ENCODE measurements at regions not wholly inside any gene's neighbourhood (a gene's known extent, or its start where the extent isn't known, plus 50 kb on each side); places are given as distances from the start of the nearest gene placed in this dataset.
"Not testable (repeated sequence)": the region's sequence is repeated elsewhere in the genome, so short reads cannot be mapped to it uniquely, and the experiment has no call there.

GRCh38 chr4:115950806-115951205, 837.4 kb upstream of the NDST4 start:
- ChIA-PET POLR2A (no interaction called here), CTCF (no interaction called here)

GRCh38 chr4:115949974-115950743, 836.7 kb upstream of the NDST4 start:
- H3K4me3 Mint-ChIP-seq; CTCF ChIA-PET; DNase-seq; H3K27me3 Mint-ChIP-seq; H3K9me3 Mint-ChIP-seq; H3K4me1 Mint-ChIP-seq (ENCODE audit: low read depth); intact Hi-C loops (cut with micrococcal nuclease); ATAC-seq; POLR2A ChIA-PET; H3K36me3 Mint-ChIP-seq (ENCODE audit: low read depth); H3K27ac Mint-ChIP-seq: not testable (repeated sequence)

More at GRCh38 chr4:115950806-115951205, 837.4 kb upstream of the NDST4 start:
- Mint-ChIP-seq H3K4me1 (ENCODE audit: low read depth) (no peaks in the 10 kb centered on the region), H3K27ac (no peak overlapping the region), H3K36me3 (ENCODE audit: low read depth) (no peaks in the 10 kb centered on the region), H3K27me3 (no peaks in the 10 kb centered on the region), H3K4me3 (no peak overlapping the region), H3K9me3 (peaks cover 6% of the 10 kb centered on the region)
- DNase-seq (no peak), ATAC-seq (no peak)
- intact Hi-C loops (cut with micrococcal nuclease): no loop called here
- TF ChIP-seq CTCF (IDR thresholded peaks at IDR 0.05): no peak

- H3K27ac Mint-ChIP-seq: no peak overlapping the region
- peaks cover 3% of the 10 kb centered on the region for H3K9me3 Mint-ChIP-seq
- ATAC-seq (no peak), DNase-seq (no peak)
- H3K27me3 Mint-ChIP-seq: no peaks in the 10 kb centered on the region
- ChIA-PET CTCF (no interaction called here), POLR2A (no interaction called here)
- no peak overlapping the region for H3K4me3 Mint-ChIP-seq
- intact Hi-C loops (cut with micrococcal nuclease): no loop called here
- H3K36me3 Mint-ChIP-seq (ENCODE audit: low read depth): no peaks in the 10 kb centered on the region
- no peaks in the 10 kb centered on the region for H3K4me1 Mint-ChIP-seq (ENCODE audit: low read depth)
- TF ChIP-seq CTCF (IDR thresholded peaks at IDR 0.05): no peak
Observed at GRCh38 chr4:115945026-115945425, 831.6 kb upstream of the NDST4 start.

- H3K27ac Mint-ChIP-seq: no peak overlapping the region
- H3K27me3 Mint-ChIP-seq: no peaks in the 10 kb centered on the region
- no peak overlapping the region for H3K4me3 Mint-ChIP-seq
- DNase-seq (no peak), ATAC-seq (no peak)
- H3K36me3 Mint-ChIP-seq (ENCODE audit: low read depth): no peaks in the 10 kb centered on the region
- no peak for TF ChIP-seq CTCF (IDR thresholded peaks at IDR 0.05)
- CTCF ChIA-PET: no interaction called here
- POLR2A ChIA-PET: no interaction called here
- intact Hi-C loops (cut with micrococcal nuclease): no loop called here
- H3K9me3 Mint-ChIP-seq: no peaks in the 10 kb centered on the region
- H3K4me1 Mint-ChIP-seq (ENCODE audit: low read depth): no peaks in the 10 kb centered on the region
Observed at GRCh38 chr4:115944146-115944905, 830.9 kb upstream of the NDST4 start.

- intact Hi-C loops (cut with micrococcal nuclease): no loop called here
- H3K9me3 Mint-ChIP-seq: no peaks in the 10 kb centered on the region
- no peaks in the 10 kb centered on the region for H3K36me3 Mint-ChIP-seq (ENCODE audit: low read depth)
- no peak for ATAC-seq
- no peaks in the 10 kb centered on the region for H3K4me1 Mint-ChIP-seq (ENCODE audit: low read depth)
- TF ChIP-seq CTCF (IDR thresholded peaks at IDR 0.05): no peak
- H3K27me3 Mint-ChIP-seq: no peaks in the 10 kb centered on the region
- no peak overlapping the region for H3K4me3 Mint-ChIP-seq
- POLR2A ChIA-PET: interaction anchor here (0.5 kb wide), 1 partner anchor 19 kb away, joined by 3 read pairs; no protein-coding TSS in a partner anchor
- no peak for DNase-seq
- H3K27ac Mint-ChIP-seq: no peak overlapping the region
- CTCF ChIA-PET: no interaction called here
Observed at GRCh38 chr4:115938764-115939443, 825.5 kb upstream of the NDST4 start.

Measured in activated CD8-positive, alpha-beta T cell treated with anti-CD3 and anti-CD28 coated beads for 36 hours (primary cell).